Stomach (tissue), 4 donors: ENCODE measurements at regions not wholly inside any gene's neighbourhood (a gene's known extent, or its start where the extent isn't known, plus 50 kb on each side); places are given as distances from the start of the nearest gene placed in this dataset.

Source experiments
- EP300 ChIP-seq: sonication (generic); formaldehyde crosslinking; IDR thresholded peaks from one replicate; pipeline ENCODE4 v1.6.1; 2017; ENCODE audit warnings: antibody characterized with exemption
- POLR2A ChIP-seq, 4 donors: fragments of 450-650 bp; IDR thresholded peaks; one replicate each; pipeline ENCODE4 v1.6.1; 2016; ENCODE audit warnings: antibody characterized with exemption in 4 of 4, control low read depth in 2 of 4, mild to moderate bottlenecking in 1 of 4, moderate library complexity in 1 of 4
- POLR2AphosphoS5 ChIP-seq, 3 donors: sonication (generic); formaldehyde crosslinking; IDR thresholded peaks; one replicate each; pipeline ENCODE4 v1.6.1; 2016; ENCODE audit warnings: antibody characterized with exemption in 3 of 3
- TF ChIP-seq, protein P1 (sequence below), 7 experiments: fragments of 450-650 bp in 4 of 7; fragments of 200-600 bp in 3 of 7; sonication (generic) in 3 of 7; IDR thresholded peaks; one replicate each; pipeline ENCODE4 v1.5.1; 2016 to 2019; ENCODE audit warnings: antibody characterized with exemption in 7 of 7, control low read depth in 2 of 7, mild to moderate bottlenecking in 1 of 7

- TF ChIP-seq, protein P1, sequence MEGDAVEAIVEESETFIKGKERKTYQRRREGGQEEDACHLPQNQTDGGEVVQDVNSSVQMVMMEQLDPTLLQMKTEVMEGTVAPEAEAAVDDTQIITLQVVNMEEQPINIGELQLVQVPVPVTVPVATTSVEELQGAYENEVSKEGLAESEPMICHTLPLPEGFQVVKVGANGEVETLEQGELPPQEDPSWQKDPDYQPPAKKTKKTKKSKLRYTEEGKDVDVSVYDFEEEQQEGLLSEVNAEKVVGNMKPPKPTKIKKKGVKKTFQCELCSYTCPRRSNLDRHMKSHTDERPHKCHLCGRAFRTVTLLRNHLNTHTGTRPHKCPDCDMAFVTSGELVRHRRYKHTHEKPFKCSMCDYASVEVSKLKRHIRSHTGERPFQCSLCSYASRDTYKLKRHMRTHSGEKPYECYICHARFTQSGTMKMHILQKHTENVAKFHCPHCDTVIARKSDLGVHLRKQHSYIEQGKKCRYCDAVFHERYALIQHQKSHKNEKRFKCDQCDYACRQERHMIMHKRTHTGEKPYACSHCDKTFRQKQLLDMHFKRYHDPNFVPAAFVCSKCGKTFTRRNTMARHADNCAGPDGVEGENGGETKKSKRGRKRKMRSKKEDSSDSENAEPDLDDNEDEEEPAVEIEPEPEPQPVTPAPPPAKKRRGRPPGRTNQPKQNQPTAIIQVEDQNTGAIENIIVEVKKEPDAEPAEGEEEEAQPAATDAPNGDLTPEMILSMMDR (IDR thresholded peaks at IDR 0.05): no peak
- TF ChIP-seq POLR2AphosphoS5 (IDR thresholded peaks at IDR 0.05) (no peak), POLR2A (IDR thresholded peaks at IDR 0.05) (no peak), EP300 (no peak)
Observed at GRCh38 chr16:54862529-54862928, 68.1 kb upstream of the IRX5 start.
